Nephron progenitor cell (in vitro differentiated cells): ENCODE measurements at regions not wholly inside any gene's neighbourhood (a gene's known extent, or its start where the extent isn't known, plus 50 kb on each side); places are given as distances from the start of the nearest gene placed in this dataset.

Experiments
- DNase-seq: peaks from one replicate; pipeline ENCODE4 v3.0.0; 2021
- H3K27ac Mint-ChIP-seq: 2 replicates; pipeline ENCODE4 v1.8.0; 2021; ENCODE audit warnings: mild to moderate bottlenecking, moderate library complexity, mixed read lengths
- H3K27me3 Mint-ChIP-seq: 2 replicates; pipeline ENCODE4 v1.8.0; 2021; ENCODE audit warnings: mild to moderate bottlenecking, low read depth, mixed read lengths; ENCODE audit not compliant: poor library complexity
- H3K36me3 Mint-ChIP-seq: 2 replicates; pipeline ENCODE4 v1.8.0; 2021; ENCODE audit warnings: low read depth, mixed read lengths
- H3K4me1 Mint-ChIP-seq: 2 replicates; pipeline ENCODE4 v1.8.0; 2021; ENCODE audit warnings: mixed read lengths
- H3K4me3 Mint-ChIP-seq: 2 replicates; pipeline ENCODE4 v1.8.0; 2021; ENCODE audit warnings: mild to moderate bottlenecking, moderate library complexity, mixed read lengths
- H3K9me3 Mint-ChIP-seq: 2 replicates; pipeline ENCODE4 v1.8.0; 2021; ENCODE audit warnings: mild to moderate bottlenecking, moderate library complexity, mixed read lengths
- CTCF ChIP-seq: fragments of 200-600 bp; sonication (generic); IDR thresholded peaks from 2 replicates; pipeline ENCODE4 v1.5.0; 2021; ENCODE audit warnings: antibody characterized with exemption

- H3K4me1 Mint-ChIP-seq, result no peaks in the 10 kb centered on the region
- H3K27me3 Mint-ChIP-seq, result peaks cover 4% of the 10 kb centered on the region
- H3K9me3 Mint-ChIP-seq, result no peaks in the 10 kb centered on the region
- H3K36me3 Mint-ChIP-seq, result no peaks in the 10 kb centered on the region
- DNase-seq, result no peak
- H3K27ac Mint-ChIP-seq, result no peak overlapping the region
- no peak for TF ChIP-seq CTCF
- no peak overlapping the region for H3K4me3 Mint-ChIP-seq
These were observed 129.5 kb upstream of the MMS22L start for GRCh38 chr6:97412511-97412910.

- H3K36me3 Mint-ChIP-seq, result no peaks in the 10 kb centered on the region
- no peak overlapping the region for H3K27ac Mint-ChIP-seq
- H3K4me3 Mint-ChIP-seq, result no peak overlapping the region
- H3K9me3 Mint-ChIP-seq, result no peaks in the 10 kb centered on the region
- H3K27me3 Mint-ChIP-seq, result peaks cover 8% of the 10 kb centered on the region
- DNase-seq, result no peak
- no peak for TF ChIP-seq CTCF
- H3K4me1 Mint-ChIP-seq, result no peaks in the 10 kb centered on the region
These were observed 139.2 kb upstream of the MMS22L start for GRCh38 chr6:97422171-97422570.

- no peaks in the 10 kb centered on the region for H3K9me3 Mint-ChIP-seq
- H3K4me1 Mint-ChIP-seq, result no peaks in the 10 kb centered on the region
- no peak for TF ChIP-seq CTCF
- no peak for DNase-seq
- H3K4me3 Mint-ChIP-seq, result no peak overlapping the region
- no peak overlapping the region for H3K27ac Mint-ChIP-seq
- H3K27me3 Mint-ChIP-seq, result peaks cover 7% of the 10 kb centered on the region
- H3K36me3 Mint-ChIP-seq, result no peaks in the 10 kb centered on the region
These were observed 140.2 kb upstream of the MMS22L start for GRCh38 chr6:97423190-97423589.

- TF ChIP-seq CTCF, result no peak
- Mint-ChIP-seq H3K27me3 (peaks cover 6% of the 10 kb centered on the region), H3K9me3 (no peaks in the 10 kb centered on the region), H3K4me1 (no peaks in the 10 kb centered on the region), H3K4me3 (no peak overlapping the region), H3K27ac (no peak overlapping the region), H3K36me3 (no peaks in the 10 kb centered on the region)
- no peak for DNase-seq
These were observed 144.6 kb upstream of the MMS22L start for GRCh38 chr6:97427648-97428047.

DNA sequence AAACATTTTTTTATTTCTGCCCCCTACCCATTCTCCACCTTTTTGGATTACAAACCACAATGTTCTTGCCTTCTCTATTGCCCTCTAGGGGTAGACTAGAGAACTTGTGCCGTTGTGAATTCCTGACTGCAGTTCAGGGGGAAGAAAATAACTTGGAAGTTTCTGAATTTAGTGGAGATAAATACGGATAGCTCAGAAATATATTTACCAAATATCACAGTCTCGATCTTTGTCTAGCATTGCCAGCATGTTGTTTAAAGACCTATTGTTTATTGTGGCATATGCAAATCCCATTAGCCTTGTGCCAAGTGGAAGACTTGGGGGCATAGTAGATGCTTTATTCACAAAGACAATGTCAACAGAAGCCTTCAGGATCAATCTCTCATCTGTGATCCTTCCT lies 154.1 kb upstream of the MMS22L start:
- Mint-ChIP-seq H3K4me3 (no peak overlapping the region), H3K9me3 (no peaks in the 10 kb centered on the region), H3K36me3 (no peaks in the 10 kb centered on the region), H3K4me1 (peaks cover 6% of the 10 kb centered on the region), H3K27ac (no peak overlapping the region), H3K27me3 (no peaks in the 10 kb centered on the region)
- no peak for DNase-seq
- TF ChIP-seq CTCF, result peak; percentile 60

DNA sequence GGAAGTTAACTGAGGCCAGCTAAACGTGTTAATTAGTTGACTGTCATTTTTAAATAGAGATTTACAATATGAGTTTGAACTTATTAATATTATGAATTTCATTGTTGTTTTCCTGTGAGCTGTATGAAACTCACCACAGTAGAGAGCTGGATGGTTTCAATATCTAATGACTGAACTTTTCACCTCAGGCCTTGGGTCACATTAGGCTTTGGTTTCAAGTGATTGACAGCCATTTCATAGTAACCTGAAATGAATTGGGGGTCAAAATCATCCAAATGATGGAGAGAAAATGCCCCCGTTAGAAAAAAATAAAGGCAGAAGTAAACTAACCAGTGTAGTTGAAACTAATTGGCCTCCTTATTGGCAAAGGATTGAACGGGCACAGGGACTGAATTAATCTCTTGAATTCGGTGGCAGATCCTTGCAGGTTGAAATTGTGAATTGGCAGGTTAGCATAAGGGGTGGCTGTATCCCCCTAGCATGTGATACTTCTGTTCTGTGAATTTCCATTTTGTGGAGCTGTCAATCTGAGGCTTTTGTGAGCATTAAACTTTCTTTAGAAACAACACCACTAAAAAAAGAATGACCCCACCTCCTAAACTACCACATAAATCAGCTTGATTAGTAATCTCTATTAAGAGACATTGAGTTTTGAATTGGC lies 155.1 kb upstream of the MMS22L start:
- no peak for DNase-seq
- Mint-ChIP-seq H3K4me1 (peaks cover 6% of the 10 kb centered on the region), H3K27ac (no peak overlapping the region), H3K9me3 (no peaks in the 10 kb centered on the region), H3K4me3 (no peak overlapping the region), H3K27me3 (no peaks in the 10 kb centered on the region), H3K36me3 (no peaks in the 10 kb centered on the region)
- no peak for TF ChIP-seq CTCF
